ENCODE measurements at regions not wholly inside any gene's neighbourhood (a gene's known extent, or its start where the extent isn't known, plus 50 kb on each side); places are given as distances from the start of the nearest gene placed in this dataset.
"Not testable (repeated sequence)": the region's sequence is repeated elsewhere in the genome, so short reads cannot be mapped to it uniquely, and the experiment has no call there.

GRCh38 chr7:52728683-52729082 lies 306.8 kb upstream of the POM121L12 start:
- DNase-seq (ENCODE audit: low read depth); in situ Hi-C loops (cut with HindIII; ENCODE audit: low pct_unique_long_range_greater_than_20kb, low sequenced_read_pairs): not testable (repeated sequence)

- in situ Hi-C loops (cut with HindIII; ENCODE audit: low pct_unique_long_range_greater_than_20kb, low sequenced_read_pairs), result no loop called here
- no peak for DNase-seq (ENCODE audit: low read depth)
Measured at GRCh38 chr7:52727632-52728031, 307.8 kb upstream of the POM121L12 start.

GRCh38 chr7:52726986-52727385 lies 308.4 kb upstream of the POM121L12 start:
- in situ Hi-C loops (cut with HindIII; ENCODE audit: low pct_unique_long_range_greater_than_20kb, low sequenced_read_pairs), result no loop called here
- DNase-seq (ENCODE audit: low read depth), result peak; percentile 61

GRCh38 chr7:52726493-52726892 lies 308.9 kb upstream of the POM121L12 start:
- in situ Hi-C loops (cut with HindIII; ENCODE audit: low pct_unique_long_range_greater_than_20kb, low sequenced_read_pairs), result no loop called here
- DNase-seq (ENCODE audit: low read depth), result peak; percentile 50

GRCh38 chr7:52723606-52724005 lies 311.8 kb upstream of the POM121L12 start:
- no peak for DNase-seq (ENCODE audit: low read depth)
- in situ Hi-C loops (cut with HindIII; ENCODE audit: low pct_unique_long_range_greater_than_20kb, low sequenced_read_pairs), result no loop called here

- in situ Hi-C loops (cut with HindIII; ENCODE audit: low pct_unique_long_range_greater_than_20kb, low sequenced_read_pairs), result no loop called here
Measured at GRCh38 chr7:52720856-52721255, 314.6 kb upstream of the POM121L12 start.

GRCh38 chr7:52719677-52720076 lies 315.8 kb upstream of the POM121L12 start:
- peak; percentile 35 for DNase-seq (ENCODE audit: low read depth)
- in situ Hi-C loops (cut with HindIII; ENCODE audit: low pct_unique_long_range_greater_than_20kb, low sequenced_read_pairs), result no loop called here

More at GRCh38 chr7:52720856-52721255, 314.6 kb upstream of the POM121L12 start:
- no peak for DNase-seq (ENCODE audit: low read depth)

- DNase-seq (ENCODE audit: low read depth), result peak; percentile 81
- in situ Hi-C loops (cut with HindIII; ENCODE audit: low pct_unique_long_range_greater_than_20kb, low sequenced_read_pairs), result no loop called here
Measured at GRCh38 chr7:52715701-52716100, 319.7 kb upstream of the POM121L12 start.

- DNase-seq (ENCODE audit: low read depth), result no peak
- in situ Hi-C loops (cut with HindIII; ENCODE audit: low pct_unique_long_range_greater_than_20kb, low sequenced_read_pairs), result no loop called here
Measured at GRCh38 chr7:52712938-52713337, 322.5 kb upstream of the POM121L12 start.

GRCh38 chr7:52711951-52712350 lies 323.5 kb upstream of the POM121L12 start:
- no peak for DNase-seq (ENCODE audit: low read depth)
- in situ Hi-C loops (cut with HindIII; ENCODE audit: low pct_unique_long_range_greater_than_20kb, low sequenced_read_pairs), result no loop called here

GRCh38 chr7:52708846-52709245 lies 326.6 kb upstream of the POM121L12 start:
- in situ Hi-C loops (cut with HindIII; ENCODE audit: low pct_unique_long_range_greater_than_20kb, low sequenced_read_pairs), result no loop called here

GRCh38 chr7:52705768-52706167 lies 329.7 kb upstream of the POM121L12 start:
- in situ Hi-C loops (cut with HindIII; ENCODE audit: low pct_unique_long_range_greater_than_20kb, low sequenced_read_pairs), result no loop called here
- DNase-seq (ENCODE audit: low read depth), result no peak

More at GRCh38 chr7:52708846-52709245, 326.6 kb upstream of the POM121L12 start:
- DNase-seq (ENCODE audit: low read depth), result no peak

GRCh38 chr7:52700349-52700748 lies 335.1 kb upstream of the POM121L12 start:
- in situ Hi-C loops (cut with HindIII; ENCODE audit: low pct_unique_long_range_greater_than_20kb, low sequenced_read_pairs), result no loop called here
- no peak for DNase-seq (ENCODE audit: low read depth)

- no peak for DNase-seq (ENCODE audit: low read depth)
Measured at GRCh38 chr7:52695973-52696595, 339.3 kb upstream of the POM121L12 start.

GRCh38 chr7:52691257-52691656 lies 344.2 kb upstream of the POM121L12 start:
- no peak for DNase-seq (ENCODE audit: low read depth)
- in situ Hi-C loops (cut with HindIII; ENCODE audit: low pct_unique_long_range_greater_than_20kb, low sequenced_read_pairs), result no loop called here

More at GRCh38 chr7:52695973-52696595, 339.3 kb upstream of the POM121L12 start:
- in situ Hi-C loops (cut with HindIII; ENCODE audit: low pct_unique_long_range_greater_than_20kb, low sequenced_read_pairs), result no loop called here

- in situ Hi-C loops (cut with HindIII; ENCODE audit: low pct_unique_long_range_greater_than_20kb, low sequenced_read_pairs), result no loop called here
- no peak for DNase-seq (ENCODE audit: low read depth)
Measured at GRCh38 chr7:52689912-52690311, 345.5 kb upstream of the POM121L12 start.

- DNase-seq (ENCODE audit: low read depth), result no peak
- in situ Hi-C loops (cut with HindIII; ENCODE audit: low pct_unique_long_range_greater_than_20kb, low sequenced_read_pairs), result no loop called here
Measured at GRCh38 chr7:52685333-52685732, 350.1 kb upstream of the POM121L12 start.

- in situ Hi-C loops (cut with HindIII; ENCODE audit: low pct_unique_long_range_greater_than_20kb, low sequenced_read_pairs), result no loop called here
- no peak for DNase-seq (ENCODE audit: low read depth)
Measured at GRCh38 chr7:52684388-52684787, 351.0 kb upstream of the POM121L12 start.

- in situ Hi-C loops (cut with HindIII; ENCODE audit: low pct_unique_long_range_greater_than_20kb, low sequenced_read_pairs), result no loop called here
- no peak for DNase-seq (ENCODE audit: low read depth)
Measured at GRCh38 chr7:52682993-52683392, 352.4 kb upstream of the POM121L12 start.

GRCh38 chr7:52670608-52671225 lies 364.7 kb upstream of the POM121L12 start:
- in situ Hi-C loops (cut with HindIII; ENCODE audit: low pct_unique_long_range_greater_than_20kb, low sequenced_read_pairs), result no loop called here
- DNase-seq (ENCODE audit: low read depth), result no peak

Measured in Caki2 (cell line).